ENCODE measurements at regions not wholly inside any gene's neighbourhood (a gene's known extent, or its start where the extent isn't known, plus 50 kb on each side); places are given as distances from the start of the nearest gene placed in this dataset.
"Not testable (repeated sequence)": the region's sequence is repeated elsewhere in the genome, so short reads cannot be mapped to it uniquely, and the experiment has no call there.

GRCh38 chr12:46904406-46905238 is 78.8 kb upstream of the SLC38A4 start:
- Histone ChIP-seq H3K27ac (no peak overlapping the region), H3K27me3 (no peaks in the 10 kb centered on the region), H3K4me1 (no peaks in the 10 kb centered on the region), H3K4me3 (no peak overlapping the region), H3K36me3 (no peaks in the 10 kb centered on the region), H3K9me3 (no peaks in the 10 kb centered on the region)
- DNase-seq (no peak), ATAC-seq (no peak)
- TF ChIP-seq CTCF (IDR thresholded peaks at IDR 0.05) = no peak
- intact Hi-C loops (cut with DNase I) = no loop called here

GRCh38 chr12:46905239-46905627 is 79.4 kb upstream of the SLC38A4 start:
- H3K9me3 ChIP-seq; intact Hi-C loops (cut with DNase I); H3K4me3 ChIP-seq; H3K27me3 ChIP-seq; H3K4me1 ChIP-seq; H3K27ac ChIP-seq; DNase-seq; H3K36me3 ChIP-seq; ATAC-seq: not testable (repeated sequence)

GRCh38 chr12:46907791-46908190 is 82.0 kb upstream of the SLC38A4 start:
- H3K27me3 ChIP-seq = no peaks in the 10 kb centered on the region
- no peak overlapping the region for H3K27ac ChIP-seq
- DNase-seq (no peak), ATAC-seq (no peak)
- H3K36me3 ChIP-seq = no peaks in the 10 kb centered on the region
- intact Hi-C loops (cut with DNase I) = no loop called here
- no peak for TF ChIP-seq CTCF (IDR thresholded peaks at IDR 0.05)
- no peak overlapping the region for H3K4me3 ChIP-seq
- H3K4me1 ChIP-seq = no peaks in the 10 kb centered on the region
- peaks cover 0 to 3% of the 10 kb centered on the region in 2 donors for H3K9me3 ChIP-seq

GRCh38 chr12:46908236-46908935 is 82.6 kb upstream of the SLC38A4 start:
- Histone ChIP-seq H3K27me3 (no peaks in the 10 kb centered on the region), H3K4me1 (no peaks in the 10 kb centered on the region), H3K27ac (no peak overlapping the region), H3K4me3 (no peak overlapping the region), H3K9me3 (peaks cover 0 to 3% of the 10 kb centered on the region in 2 donors), H3K36me3 (no peaks in the 10 kb centered on the region)
- no peak for DNase-seq
- no peak for TF ChIP-seq CTCF (IDR thresholded peaks at IDR 0.05)
- peak; percentile 17 for ATAC-seq
- intact Hi-C loops (cut with DNase I) = no loop called here

GRCh38 chr12:46908936-46909635 is 83.3 kb upstream of the SLC38A4 start:
- intact Hi-C loops (cut with DNase I) = no loop called here
- no peak for ATAC-seq
- TF ChIP-seq CTCF (IDR thresholded peaks at IDR 0.05) = no peak
- Histone ChIP-seq H3K36me3 (no peaks in the 10 kb centered on the region), H3K4me1 (no peaks in the 10 kb centered on the region), H3K27me3 (no peaks in the 10 kb centered on the region), H3K27ac (no peak overlapping the region), H3K9me3 (peaks cover 0 to 3% of the 10 kb centered on the region in 2 donors), H3K4me3 (no peak overlapping the region)
- no peak for DNase-seq

All from left lung (tissue), 4 donors.